ENCODE measurements at regions not wholly inside any gene's neighbourhood (a gene's known extent, or its start where the extent isn't known, plus 50 kb on each side); places are given as distances from the start of the nearest gene placed in this dataset.

- Histone ChIP-seq H3K4me1 (ENCODE audit: control insufficient read depth in 1 of 2, insufficient read depth in 2 of 2, low read length in 2 of 2) (no peaks in the 10 kb centered on the region), H2BK120ac (ENCODE audit: insufficient read depth, low read length, poor library complexity) (no peak overlapping the region), H4K12ac (ENCODE audit: low read depth, low read length) (no peak overlapping the region), H3K14ac (ENCODE audit: low read length) (no peak overlapping the region), H2AFZ (ENCODE audit: insufficient read depth, low read length, poor library complexity) (no peak overlapping the region), H4K8ac (ENCODE audit: low read depth, low read length) (no peak overlapping the region), H3K23ac (ENCODE audit: low read length) (no peak overlapping the region), H3K27ac (ENCODE audit: low read depth, low read length) (no peak overlapping the region), H4K91ac (ENCODE audit: low read depth, low read length) (no peak overlapping the region), H2BK5ac (ENCODE audit: low read depth, low read length, poor library complexity) (no peak overlapping the region), H3K27me3 (ENCODE audit: insufficient read depth, low read length) (no peaks in the 10 kb centered on the region), H2BK12ac (ENCODE audit: low read length) (no peak overlapping the region), H3K4ac (ENCODE audit: low read depth, low read length) (no peak overlapping the region), H3K4me3 (ENCODE audit: low read depth, low read length) (no peak overlapping the region), H3K18ac (ENCODE audit: low read length) (no peak overlapping the region), H3K9ac (ENCODE audit: low read length) (no peak overlapping the region), H3K9me3 (ENCODE audit: insufficient read depth, low read depth, low read length) (no peaks in the 10 kb centered on the region), H3K79me1 (ENCODE audit: low read length) (no peaks in the 10 kb centered on the region), H2AK5ac (ENCODE audit: low read length) (no peak overlapping the region), H3K4me2 (ENCODE audit: low read length) (no peak overlapping the region), H3K79me2 (ENCODE audit: control insufficient read depth, insufficient read depth, low read length, poor library complexity) (no peaks in the 10 kb centered on the region), H3K36me3 (ENCODE audit: control insufficient read depth in 1 of 2, insufficient read depth in 2 of 2, low read length in 2 of 2) (no peaks in the 10 kb centered on the region)
- no CpG with 5 or more reads among the region's 3 CpGs for WGBS (ENCODE audit: extremely low coverage, insufficient coverage, insufficient read length)
- no peak for DNase-seq
Observed at GRCh38 chr15:93467337-93467736, 378.3 kb upstream of the RGMA start.

GRCh38 chr15:93466380-93466779, 377.4 kb upstream of the RGMA start:
- H3K23ac ChIP-seq (ENCODE audit: low read length): no peak overlapping the region
- WGBS (ENCODE audit: extremely low coverage, insufficient coverage, insufficient read length): no CpG with 5 or more reads among the region's 1 CpG

GRCh38 chr15:93462690-93463089, 373.7 kb upstream of the RGMA start:
- Histone ChIP-seq H3K14ac (ENCODE audit: low read length) (no peak overlapping the region), H2AK5ac (ENCODE audit: low read length) (no peak overlapping the region), H3K9me3 (ENCODE audit: insufficient read depth, low read depth, low read length) (no peaks in the 10 kb centered on the region), H2BK120ac (ENCODE audit: insufficient read depth, low read length, poor library complexity) (no peak overlapping the region), H4K91ac (ENCODE audit: low read depth, low read length) (no peak overlapping the region), H3K27ac (ENCODE audit: low read depth, low read length) (no peak overlapping the region), H3K79me2 (ENCODE audit: control insufficient read depth, insufficient read depth, low read length, poor library complexity) (no peaks in the 10 kb centered on the region), H3K36me3 (ENCODE audit: control insufficient read depth in 1 of 2, insufficient read depth in 2 of 2, low read length in 2 of 2) (no peaks in the 10 kb centered on the region), H3K9ac (ENCODE audit: low read length) (no peak overlapping the region), H3K18ac (ENCODE audit: low read length) (no peak overlapping the region), H3K4me3 (ENCODE audit: low read depth, low read length) (no peak overlapping the region), H3K23ac (ENCODE audit: low read length) (no peak overlapping the region), H3K27me3 (ENCODE audit: insufficient read depth, low read length) (no peaks in the 10 kb centered on the region), H2BK12ac (ENCODE audit: low read length) (no peak overlapping the region), H3K4me2 (ENCODE audit: low read length) (no peak overlapping the region), H2BK5ac (ENCODE audit: low read depth, low read length, poor library complexity) (no peak overlapping the region), H4K12ac (ENCODE audit: low read depth, low read length) (no peak overlapping the region), H3K4ac (ENCODE audit: low read depth, low read length) (no peak overlapping the region), H2AFZ (ENCODE audit: insufficient read depth, low read length, poor library complexity) (no peak overlapping the region), H4K8ac (ENCODE audit: low read depth, low read length) (no peak overlapping the region), H3K79me1 (ENCODE audit: low read length) (no peaks in the 10 kb centered on the region), H3K4me1 (ENCODE audit: control insufficient read depth in 1 of 2, insufficient read depth in 2 of 2, low read length in 2 of 2) (no peaks in the 10 kb centered on the region)
- no CpG with 5 or more reads among the region's 4 CpGs for WGBS (ENCODE audit: extremely low coverage, insufficient coverage, insufficient read length)
- DNase-seq: no peak

More at GRCh38 chr15:93466380-93466779, 377.4 kb upstream of the RGMA start:
- no peak overlapping the region for H4K8ac ChIP-seq (ENCODE audit: low read depth, low read length)
- no peaks in the 10 kb centered on the region for H3K9me3 ChIP-seq (ENCODE audit: insufficient read depth, low read depth, low read length)
- H3K4me3 ChIP-seq (ENCODE audit: low read depth, low read length): no peak overlapping the region
- no peaks in the 10 kb centered on the region for H3K79me1 ChIP-seq (ENCODE audit: low read length)
- no peak overlapping the region for H3K18ac ChIP-seq (ENCODE audit: low read length)
- no peak overlapping the region for H3K4ac ChIP-seq (ENCODE audit: low read depth, low read length)
- no peak for DNase-seq
- no peak overlapping the region for H2BK12ac ChIP-seq (ENCODE audit: low read length)
- H2AFZ ChIP-seq (ENCODE audit: insufficient read depth, low read length, poor library complexity): no peak overlapping the region
- no peaks in the 10 kb centered on the region for H3K79me2 ChIP-seq (ENCODE audit: control insufficient read depth, insufficient read depth, low read length, poor library complexity)
- H3K4me2 ChIP-seq (ENCODE audit: low read length): no peak overlapping the region
- H2AK5ac ChIP-seq (ENCODE audit: low read length): no peak overlapping the region
- H2BK120ac ChIP-seq (ENCODE audit: insufficient read depth, low read length, poor library complexity): no peak overlapping the region
- no peaks in the 10 kb centered on the region for H3K36me3 ChIP-seq (ENCODE audit: control insufficient read depth in 1 of 2, insufficient read depth in 2 of 2, low read length in 2 of 2)
- H3K4me1 ChIP-seq (ENCODE audit: control insufficient read depth in 1 of 2, insufficient read depth in 2 of 2, low read length in 2 of 2): no peaks in the 10 kb centered on the region
- H3K27ac ChIP-seq (ENCODE audit: low read depth, low read length): no peak overlapping the region
- no peak overlapping the region for H3K14ac ChIP-seq (ENCODE audit: low read length)
- H2BK5ac ChIP-seq (ENCODE audit: low read depth, low read length, poor library complexity): no peak overlapping the region
- H3K9ac ChIP-seq (ENCODE audit: low read length): no peak overlapping the region
- H4K91ac ChIP-seq (ENCODE audit: low read depth, low read length): no peak overlapping the region
- no peak overlapping the region for H4K12ac ChIP-seq (ENCODE audit: low read depth, low read length)
- no peaks in the 10 kb centered on the region for H3K27me3 ChIP-seq (ENCODE audit: insufficient read depth, low read length)

GRCh38 chr15:93460717-93461116, 371.7 kb upstream of the RGMA start:
- Histone ChIP-seq H3K27ac (ENCODE audit: low read depth, low read length) (no peak overlapping the region), H2BK5ac (ENCODE audit: low read depth, low read length, poor library complexity) (no peak overlapping the region), H2BK120ac (ENCODE audit: insufficient read depth, low read length, poor library complexity) (no peak overlapping the region), H3K79me1 (ENCODE audit: low read length) (no peaks in the 10 kb centered on the region), H3K36me3 (ENCODE audit: control insufficient read depth in 1 of 2, insufficient read depth in 2 of 2, low read length in 2 of 2) (no peaks in the 10 kb centered on the region), H3K23ac (ENCODE audit: low read length) (no peak overlapping the region), H3K4me1 (ENCODE audit: control insufficient read depth in 1 of 2, insufficient read depth in 2 of 2, low read length in 2 of 2) (no peaks in the 10 kb centered on the region), H3K9me3 (ENCODE audit: insufficient read depth, low read depth, low read length) (no peaks in the 10 kb centered on the region), H3K4ac (ENCODE audit: low read depth, low read length) (no peak overlapping the region), H2AK5ac (ENCODE audit: low read length) (no peak overlapping the region), H4K91ac (ENCODE audit: low read depth, low read length) (no peak overlapping the region), H2BK12ac (ENCODE audit: low read length) (no peak overlapping the region), H3K14ac (ENCODE audit: low read length) (no peak overlapping the region), H4K12ac (ENCODE audit: low read depth, low read length) (no peak overlapping the region), H3K27me3 (ENCODE audit: insufficient read depth, low read length) (no peaks in the 10 kb centered on the region), H3K4me2 (ENCODE audit: low read length) (no peak overlapping the region), H3K18ac (ENCODE audit: low read length) (no peak overlapping the region), H3K4me3 (ENCODE audit: low read depth, low read length) (no peak overlapping the region), H3K9ac (ENCODE audit: low read length) (no peak overlapping the region), H4K8ac (ENCODE audit: low read depth, low read length) (no peak overlapping the region), H2AFZ (ENCODE audit: insufficient read depth, low read length, poor library complexity) (no peak overlapping the region), H3K79me2 (ENCODE audit: control insufficient read depth, insufficient read depth, low read length, poor library complexity) (no peaks in the 10 kb centered on the region)
- DNase-seq: peak in 1 of 2 donors; percentile 25

Measured in trophoblast cell (in vitro differentiated cells and primary cell).